IMR-90 (cell line): ENCODE measurements at regions not wholly inside any gene's neighbourhood (a gene's known extent, or its start where the extent isn't known, plus 50 kb on each side); places are given as distances from the start of the nearest gene placed in this dataset.

Experiments used
- ATAC-seq: fragments of 200-7000 bp; cut with Tn5 transposase; 2 replicates; pipeline ENCODE4 v1.9.1; 2020; ENCODE audit warnings: low read depth, mild to moderate bottlenecking, moderate library complexity
- BruUV-seq: library from RNA; stranded (reverse); fragments of 400-500 nt; replicated peaks from 2 replicates; lab custom pipeline; 2021; lab: Mats Ljungman, UMichigan
- CTCF ChIA-PET: fragments of 300-600 bp; formaldehyde crosslinking; extraction: SDS; loops from one replicate; lab custom pipeline; 2021; ENCODE audit warnings: antibody characterized with exemption; lab: Yijun Ruan, JAX
- POLR2A ChIA-PET: fragments of 300-600 bp; sonication (Branson Sonifier 250); formaldehyde crosslinking; loops from one replicate; lab custom pipeline; 2022; ENCODE audit warnings: antibody characterized with exemption; ENCODE audit not compliant: unreplicated experiment; lab: Charles Lee
- DNase-seq: peaks from one replicate; pipeline ENCODE4 v3.0.0; 2013
- H2AFZ ChIP-seq: replicated peaks from 2 replicates; pipeline ENCODE3; 2013; ENCODE audit warnings: low read length, mild to moderate bottlenecking; ENCODE audit not compliant: poor library complexity
- H2AK5ac ChIP-seq: 2 replicates; pipeline ENCODE4 v1.6.1; 2013; ENCODE audit warnings: low read depth, low read length, inconsistent platforms
- H2AK9ac ChIP-seq: replicated peaks from 2 replicates; pipeline ENCODE3; 2013; ENCODE audit warnings: mild to moderate bottlenecking, low read depth, low read length, moderate library complexity; ENCODE audit not compliant: poor library complexity
- H2BK120ac ChIP-seq: 2 replicates; pipeline ENCODE4 v1.6.1; 2013; ENCODE audit warnings: low read depth, low read length, inconsistent platforms
- H2BK15ac ChIP-seq: 3 replicates; pipeline ENCODE4 v1.6.1; 2013; ENCODE audit warnings: low read depth, low read length, inconsistent platforms
- H2BK20ac ChIP-seq: 2 replicates; pipeline ENCODE4 v1.6.1; 2013; ENCODE audit warnings: low read depth, mild to moderate bottlenecking, inconsistent platforms, low read length, moderate library complexity
- H2BK5ac ChIP-seq: 2 replicates; pipeline ENCODE4 v1.6.1; 2013; ENCODE audit warnings: mild to moderate bottlenecking, low read depth, low read length, inconsistent platforms; ENCODE audit not compliant: poor library complexity, severe bottlenecking
- H3K14ac ChIP-seq: replicated peaks from 2 replicates; pipeline ENCODE4 v1.6.1; 2013; ENCODE audit warnings: low read depth, low read length, inconsistent platforms
- H3K18ac ChIP-seq: 2 replicates; pipeline ENCODE4 v1.6.1; 2013; ENCODE audit warnings: low read depth, low read length, control low read depth
- H3K23ac ChIP-seq: 2 replicates; pipeline ENCODE4 v1.6.1; 2013; ENCODE audit warnings: low read depth, low read length, inconsistent platforms
- H3K27ac ChIP-seq: 2 replicates; pipeline ENCODE4 v1.5.1; 2013; ENCODE audit warnings: mild to moderate bottlenecking, control low read depth, low read length; ENCODE audit not compliant: insufficient read depth
- H3K27me3 ChIP-seq: 2 replicates; pipeline ENCODE4 v1.6.1; 2013; ENCODE audit warnings: low read length; ENCODE audit not compliant: control insufficient read depth, insufficient read depth
- H3K36me3 ChIP-seq: 2 replicates; pipeline ENCODE4 v1.6.1; 2013; ENCODE audit warnings: low read length, mixed read lengths; ENCODE audit not compliant: control insufficient read depth, insufficient read depth
- H3K4ac ChIP-seq: 2 replicates; pipeline ENCODE4 v1.6.1; 2013; ENCODE audit warnings: low read depth, low read length, inconsistent platforms
- H3K4me1 ChIP-seq: 2 replicates; pipeline ENCODE4 v1.6.1; 2013; ENCODE audit warnings: low read length, mixed read lengths; ENCODE audit not compliant: control insufficient read depth, insufficient read depth
- H3K4me2 ChIP-seq: 2 replicates; pipeline ENCODE4 v1.6.1; 2013; ENCODE audit warnings: low read depth, mild to moderate bottlenecking, control low read depth, low read length, moderate library complexity
- H3K4me3 ChIP-seq: 2 replicates; pipeline ENCODE4 v1.5.1; 2013; ENCODE audit warnings: low read depth, mild to moderate bottlenecking, control low read depth, low read length, moderate library complexity; ENCODE audit not compliant: insufficient read depth
- H3K56ac ChIP-seq: 2 replicates; pipeline ENCODE4 v1.6.1; 2013; ENCODE audit warnings: low read length, inconsistent platforms; ENCODE audit not compliant: insufficient read depth; ENCODE audit errors: extremely low read depth
- H3K79me1 ChIP-seq, 2 experiments: 2 replicates each; pipeline ENCODE4 v1.6.1; 2013; ENCODE audit warnings: low read length in 2 of 2, inconsistent platforms in 1 of 2, low read depth in 1 of 2
- H3K9ac ChIP-seq: 2 replicates; pipeline ENCODE4 v1.6.1; 2013; ENCODE audit warnings: low read depth, low read length, control low read depth
- H3K9me1 ChIP-seq: 2 replicates; pipeline ENCODE4 v1.6.1; 2013; ENCODE audit warnings: low read length, inconsistent platforms; ENCODE audit not compliant: insufficient read depth
- H3K9me3 ChIP-seq: 2 replicates; pipeline ENCODE4 v1.6.1; 2013; ENCODE audit warnings: low read length; ENCODE audit not compliant: control insufficient read depth, insufficient read depth
- H4K20me1 ChIP-seq: 2 replicates; pipeline ENCODE4 v1.6.1; 2013; ENCODE audit warnings: low read length, inconsistent platforms; ENCODE audit not compliant: insufficient read depth
- H4K5ac ChIP-seq: 2 replicates; pipeline ENCODE4 v1.6.1; 2013; ENCODE audit warnings: mild to moderate bottlenecking, low read depth, low read length, control low read depth
- H4K8ac ChIP-seq, 2 experiments: 2 replicates each; pipeline ENCODE4 v1.6.1; 2013; ENCODE audit warnings: low read depth in 2 of 2, low read length in 2 of 2, control low read depth in 1 of 2, inconsistent platforms in 1 of 2
- H4K91ac ChIP-seq: 2 replicates; pipeline ENCODE4 v1.6.1; 2013; ENCODE audit warnings: low read depth, low read length, inconsistent platforms; ENCODE audit not compliant: insufficient read depth
- FOS ChIP-seq: fragments of 150-350 bp; IDR thresholded peaks from 2 replicates; pipeline ENCODE4 v1.6.1; 2016; ENCODE audit warnings: low read depth, low read length
- WGBS, 2 experiments: methylation state at CpG; one replicate each; pipeline versions ENCODE4 v1.1.5 to v1.1.7; 2013; ENCODE audit warnings: missing lambda C conversion rate in 2 of 2; ENCODE audit not compliant: insufficient read length in 1 of 2; ENCODE audit errors: extremely low coverage in 2 of 2; 5-methylcytosine and 5-hydroxymethylcytosine counted together
- dilution Hi-C: fragments of 300-500 bp; cut with HindIII; formaldehyde crosslinking; loops from one replicate; pipeline ENCODE4 v1.14.3; 2018; ENCODE audit warnings: low sequenced_read_pairs; ENCODE audit not compliant: unreplicated experiment
- in situ Hi-C: fragments of 300-500 bp; cut with MboI; formaldehyde crosslinking; loops from 3 replicates; pipeline ENCODE4 v1.14.3; 2019; ENCODE audit warnings: low sequenced_read_pairs, inconsistent platforms, mixed read lengths
- intact Hi-C: fragments of 100-400 bp; cut with micrococcal nuclease; formaldehyde crosslinking; loops from 2 replicates; pipeline ENCODE4 v1.10.0; 2022

DNA sequence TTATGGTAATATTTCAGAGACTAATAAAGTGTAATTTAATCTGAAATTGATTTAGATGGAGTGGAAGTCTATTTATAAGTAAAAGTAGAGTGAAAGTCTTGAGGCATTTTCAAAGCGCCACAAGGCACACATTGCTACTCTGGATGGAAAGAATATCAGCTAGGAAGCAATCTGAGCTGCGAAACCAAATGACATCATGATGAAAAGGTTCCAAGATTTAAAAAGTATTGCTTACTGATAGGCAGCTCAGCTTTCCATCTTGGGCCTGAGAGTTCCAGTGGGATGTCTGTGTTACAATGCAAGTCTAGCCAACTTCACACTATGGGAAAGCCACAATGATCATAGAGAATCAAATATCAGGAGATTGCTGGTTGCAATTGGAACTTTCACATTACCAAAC lies 126.9 kb upstream of the VGLL2 start:
- intact Hi-C loops: no loop called here
- POLR2A ChIA-PET: no interaction called here
- Histone ChIP-seq H3K18ac (no peak overlapping the region), H4K91ac (no peak overlapping the region), H4K20me1 (no peaks in the 10 kb centered on the region), H3K9ac (no peak overlapping the region), H3K4me1 (no peaks in the 10 kb centered on the region), H2BK20ac (no peak overlapping the region), H4K8ac (no peak overlapping the region), H3K4ac (no peak overlapping the region), H3K27ac (no peak overlapping the region), H2AFZ (no peak overlapping the region), H3K56ac (no peak overlapping the region), H3K4me3 (no peak overlapping the region), H2BK120ac (no peak overlapping the region), H3K23ac (no peak overlapping the region), H3K14ac (no peak overlapping the region), H3K9me1 (no peaks in the 10 kb centered on the region), H4K5ac (no peak overlapping the region), H3K27me3 (no peaks in the 10 kb centered on the region), H3K36me3 (no peaks in the 10 kb centered on the region), H2AK9ac (no peak overlapping the region), H2AK5ac (no peak overlapping the region), H3K4me2 (no peak overlapping the region), H3K79me1 (no peaks in the 10 kb centered on the region), H3K9me3 (peaks cover 7% of the 10 kb centered on the region; the same call in 1 of the 2 replicates), H2BK15ac (no peak overlapping the region), H2BK5ac (no peak overlapping the region)
- no peak for TF ChIP-seq FOS
- ATAC-seq: no peak
- BruUV-seq: no TSS peak
- dilution Hi-C loops: no loop called here
- in situ Hi-C loops: no loop called here
- 40% methylated on average over 1 of the region's 2 CpGs; no CpG with 5 or more reads in 1 of the 2 experiments for WGBS, 2 experiments
- DNase-seq: no peak
- CTCF ChIA-PET: no interaction called here
